Caco-2 (cell line): ENCODE measurements at regions not wholly inside any gene's neighbourhood (a gene's known extent, or its start where the extent isn't known, plus 50 kb on each side); places are given as distances from the start of the nearest gene placed in this dataset.
"Not testable (repeated sequence)": the region's sequence is repeated elsewhere in the genome, so short reads cannot be mapped to it uniquely, and the experiment has no call there.

Source experiments
- BruUV-seq: library from RNA; stranded (reverse); fragments of 400-500 nt; replicated peaks from 2 replicates; lab custom pipeline; 2021; lab: Mats Ljungman, UMichigan
- CTCF ChIA-PET: fragments of 300-600 bp; sonication (Branson Sonifier 250); formaldehyde crosslinking; loops from one replicate; lab custom pipeline; 2022; ENCODE audit warnings: antibody characterized with exemption; lab: Charles Lee
- POLR2A ChIA-PET: fragments of 300-600 bp; sonication (Branson Sonifier 250); formaldehyde crosslinking; loops from one replicate; lab custom pipeline; 2022; ENCODE audit warnings: antibody characterized with exemption; lab: Charles Lee
- DNase-seq, 2 experiments: peaks; one replicate each; pipeline versions ENCODE4 v3.0.0 to v3.0.0-alpha.2; 2020 to 2022
- H3K27me3 ChIP-seq: replicated peaks from 2 replicates; pipeline ENCODE4 v1.6.0; 2011; ENCODE audit warnings: low read length; ENCODE audit not compliant: control insufficient read depth, insufficient read depth
- H3K36me3 ChIP-seq: 2 replicates; pipeline ENCODE4 v1.5.1; 2011; ENCODE audit warnings: low read length; ENCODE audit not compliant: control insufficient read depth, insufficient read depth
- H3K4me1 ChIP-seq: fragments of 250-450 bp; sonication (Bioruptor Pico); 2 replicates; pipeline ENCODE4 v1.5.1; 2020; ENCODE audit warnings: mild to moderate bottlenecking
- H3K4me3 ChIP-seq: 2 replicates; pipeline ENCODE4 v1.5.1; 2011; ENCODE audit warnings: low read depth, mild to moderate bottlenecking, control low read depth, low read length
- H3K9me3 ChIP-seq: fragments of 250-450 bp; sonication (Bioruptor Pico); 2 replicates; pipeline ENCODE4 v1.5.1; 2020; ENCODE audit warnings: mild to moderate bottlenecking, moderate library complexity
- H3K27ac Mint-ChIP-seq: one replicate; pipeline ENCODE4 v1.8.0; 2022; ENCODE audit warnings: mixed read lengths; ENCODE audit not compliant: unreplicated experiment
- H3K27me3 Mint-ChIP-seq: one replicate; pipeline ENCODE4 v1.8.0; 2022; ENCODE audit warnings: mixed read lengths; ENCODE audit not compliant: insufficient read depth, unreplicated experiment
- H3K36me3 Mint-ChIP-seq: one replicate; pipeline ENCODE4 v1.8.0; 2022; ENCODE audit warnings: mild to moderate bottlenecking, mixed read lengths; ENCODE audit not compliant: insufficient read depth, unreplicated experiment
- H3K4me1 Mint-ChIP-seq: one replicate; pipeline ENCODE4 v1.8.0; 2022; ENCODE audit warnings: low read depth, mixed read lengths; ENCODE audit not compliant: unreplicated experiment
- H3K4me3 Mint-ChIP-seq: one replicate; pipeline ENCODE4 v1.8.0; 2022; ENCODE audit warnings: mild to moderate bottlenecking, moderate library complexity, mixed read lengths; ENCODE audit not compliant: unreplicated experiment
- H3K9me3 Mint-ChIP-seq: one replicate; pipeline ENCODE4 v1.8.0; 2022; ENCODE audit warnings: mixed read lengths; ENCODE audit not compliant: unreplicated experiment
- CTCF ChIP-seq, 2 experiments: fragments of 200-600 bp in 1 of 2; IDR thresholded peaks; 1 replicate in 1 of 2; 2 replicates in 1 of 2; pipeline versions ENCODE4 v1.5.1 to v1.8.0; 2011 to 2022; ENCODE audit warnings: antibody characterized with exemption in 1 of 2, control low read depth in 1 of 2, inconsistent platforms in 1 of 2, low read depth in 1 of 2, low read length in 1 of 2, mild to moderate bottlenecking in 1 of 2, moderate library complexity in 1 of 2; ENCODE audit not compliant: insufficient read depth in 1 of 2, severe bottlenecking in 1 of 2, unreplicated experiment in 1 of 2
- intact Hi-C: fragments of 100-400 bp; cut with micrococcal nuclease; formaldehyde crosslinking; loops from one replicate; pipeline ENCODE4 v1.10.0; 2022; ENCODE audit not compliant: unreplicated experiment

GRCh38 chrX:88828011-88828410 is 81.0 kb downstream of the CPXCR1 start:
- Mint-ChIP-seq H3K27ac (no peak overlapping the region), H3K27me3 (no peaks in the 10 kb centered on the region), H3K4me3 (no peak overlapping the region), H3K4me1 (no peaks in the 10 kb centered on the region), H3K9me3 (no peaks in the 10 kb centered on the region), H3K36me3 (no peaks in the 10 kb centered on the region)
- intact Hi-C loops: no loop called here
- CTCF ChIA-PET: no interaction called here
- POLR2A ChIA-PET: no interaction called here
- no peak for DNase-seq
- TF ChIP-seq CTCF (IDR thresholded peaks at IDR 0.05; ENCODE audit: insufficient read depth in 1 of 2, low read depth in 1 of 2, low read length in 1 of 2, severe bottlenecking in 1 of 2, unreplicated experiment in 1 of 2): no peak
- Histone ChIP-seq H3K27me3 (no peaks in the 10 kb centered on the region), H3K9me3 (no peaks in the 10 kb centered on the region), H3K4me1 (no peaks in the 10 kb centered on the region), H3K36me3 (no peaks in the 10 kb centered on the region), H3K4me3 (no peak overlapping the region)
- BruUV-seq: no TSS peak

- Histone ChIP-seq H3K27me3 (no peaks in the 10 kb centered on the region), H3K36me3 (no peaks in the 10 kb centered on the region), H3K4me3 (no peak overlapping the region), H3K9me3 (no peaks in the 10 kb centered on the region), H3K4me1 (no peaks in the 10 kb centered on the region)
- no peak overlapping the region for H3K27ac Mint-ChIP-seq
- DNase-seq: no peak
- POLR2A ChIA-PET: interaction anchor here (0.6 kb wide), 1 partner anchor 114 kb away, joined by 7 read pairs; no protein-coding TSS in a partner anchor
- TF ChIP-seq CTCF (IDR thresholded peaks at IDR 0.05; ENCODE audit: insufficient read depth in 1 of 2, low read depth in 1 of 2, low read length in 1 of 2, severe bottlenecking in 1 of 2, unreplicated experiment in 1 of 2): no peak
- no peaks in the 10 kb centered on the region for H3K9me3 Mint-ChIP-seq
- H3K27me3 Mint-ChIP-seq: no peaks in the 10 kb centered on the region
- no peak overlapping the region for H3K4me3 Mint-ChIP-seq
- intact Hi-C loops: no loop called here
- no TSS peak for BruUV-seq
- no peaks in the 10 kb centered on the region for H3K36me3 Mint-ChIP-seq
- no peaks in the 10 kb centered on the region for H3K4me1 Mint-ChIP-seq
- CTCF ChIA-PET: no interaction called here
Observed at GRCh38 chrX:88830111-88830510, 83.1 kb downstream of the CPXCR1 start.

GRCh38 chrX:88837721-88838120 is 90.7 kb downstream of the CPXCR1 start:
- H3K36me3 Mint-ChIP-seq, H3K9me3 ChIP-seq, H3K36me3 ChIP-seq, H3K4me3 ChIP-seq, H3K27me3 ChIP-seq, BruUV-seq, H3K4me1 Mint-ChIP-seq, H3K27me3 Mint-ChIP-seq, H3K9me3 Mint-ChIP-seq, H3K4me3 Mint-ChIP-seq, H3K27ac Mint-ChIP-seq, CTCF ChIA-PET, intact Hi-C loops, POLR2A ChIA-PET: not testable (repeated sequence)
- peak; percentile 61 to 62 for DNase-seq
- H3K4me1 ChIP-seq: peaks cover 15% of the 10 kb centered on the region; the same call in 1 of the 2 replicates

- Histone ChIP-seq H3K36me3 (no peaks in the 10 kb centered on the region), H3K9me3 (no peaks in the 10 kb centered on the region), H3K4me1 (peaks cover 15% of the 10 kb centered on the region; the same call in 1 of the 2 replicates), H3K4me3 (no peak overlapping the region), H3K27me3 (no peaks in the 10 kb centered on the region)
- no peak for TF ChIP-seq CTCF (IDR thresholded peaks at IDR 0.05; ENCODE audit: insufficient read depth in 1 of 2, low read depth in 1 of 2, low read length in 1 of 2, severe bottlenecking in 1 of 2, unreplicated experiment in 1 of 2)
- H3K9me3 Mint-ChIP-seq: peaks cover 8% of the 10 kb centered on the region
- POLR2A ChIA-PET: no interaction called here
- no peak overlapping the region for H3K4me3 Mint-ChIP-seq
- no peak for DNase-seq
- H3K27me3 Mint-ChIP-seq: no peaks in the 10 kb centered on the region
- no peaks in the 10 kb centered on the region for H3K4me1 Mint-ChIP-seq
- CTCF ChIA-PET: no interaction called here
- no peak overlapping the region for H3K27ac Mint-ChIP-seq
- intact Hi-C loops: no loop called here
- BruUV-seq: no TSS peak
- no peaks in the 10 kb centered on the region for H3K36me3 Mint-ChIP-seq
Observed at GRCh38 chrX:88838392-88838791, 91.4 kb downstream of the CPXCR1 start.

- H3K36me3 Mint-ChIP-seq, H3K36me3 ChIP-seq, H3K27me3 Mint-ChIP-seq, H3K4me1 ChIP-seq, H3K9me3 Mint-ChIP-seq, DNase-seq, H3K4me3 ChIP-seq, BruUV-seq, POLR2A ChIA-PET, H3K9me3 ChIP-seq, H3K4me1 Mint-ChIP-seq, H3K27me3 ChIP-seq, H3K27ac Mint-ChIP-seq, H3K4me3 Mint-ChIP-seq, CTCF ChIA-PET, intact Hi-C loops: not testable (repeated sequence)
Observed at GRCh38 chrX:88843841-88844240, 96.8 kb downstream of the CPXCR1 start.
